Adrenal gland (tissue), 5 donors: ENCODE measurements at regions not wholly inside any gene's neighbourhood (a gene's known extent, or its start where the extent isn't known, plus 50 kb on each side); places are given as distances from the start of the nearest gene placed in this dataset.

Experiments
- POLR2A ChIP-seq, 2 donors: fragments of 450-650 bp; IDR thresholded peaks; one replicate each; pipeline ENCODE4 v1.6.1; 2017; ENCODE audit warnings: antibody characterized with exemption in 2 of 2, mild to moderate bottlenecking in 2 of 2, moderate library complexity in 1 of 2
- TF ChIP-seq, protein P1 (sequence below), 6 experiments: fragments of 450-650 bp in 4 of 6; fragments of 200-600 bp in 2 of 6; sonication (generic) in 1 of 6; IDR thresholded peaks; 1 replicate in 5 of 6; 2 replicates in 1 of 6; pipeline versions ENCODE4 v1.5.1 to v1.8.0; 2016 to 2021; ENCODE audit warnings: antibody characterized with exemption in 6 of 6, mild to moderate bottlenecking in 2 of 6, moderate library complexity in 1 of 6
- donor health status: DM: no; HTN: no; CAD: no.

GRCh38 chr7:28348636-28349035 is 63.7 kb upstream of the CREB5 start:
- TF ChIP-seq, protein P1, sequence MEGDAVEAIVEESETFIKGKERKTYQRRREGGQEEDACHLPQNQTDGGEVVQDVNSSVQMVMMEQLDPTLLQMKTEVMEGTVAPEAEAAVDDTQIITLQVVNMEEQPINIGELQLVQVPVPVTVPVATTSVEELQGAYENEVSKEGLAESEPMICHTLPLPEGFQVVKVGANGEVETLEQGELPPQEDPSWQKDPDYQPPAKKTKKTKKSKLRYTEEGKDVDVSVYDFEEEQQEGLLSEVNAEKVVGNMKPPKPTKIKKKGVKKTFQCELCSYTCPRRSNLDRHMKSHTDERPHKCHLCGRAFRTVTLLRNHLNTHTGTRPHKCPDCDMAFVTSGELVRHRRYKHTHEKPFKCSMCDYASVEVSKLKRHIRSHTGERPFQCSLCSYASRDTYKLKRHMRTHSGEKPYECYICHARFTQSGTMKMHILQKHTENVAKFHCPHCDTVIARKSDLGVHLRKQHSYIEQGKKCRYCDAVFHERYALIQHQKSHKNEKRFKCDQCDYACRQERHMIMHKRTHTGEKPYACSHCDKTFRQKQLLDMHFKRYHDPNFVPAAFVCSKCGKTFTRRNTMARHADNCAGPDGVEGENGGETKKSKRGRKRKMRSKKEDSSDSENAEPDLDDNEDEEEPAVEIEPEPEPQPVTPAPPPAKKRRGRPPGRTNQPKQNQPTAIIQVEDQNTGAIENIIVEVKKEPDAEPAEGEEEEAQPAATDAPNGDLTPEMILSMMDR (IDR thresholded peaks at IDR 0.05): no peak
- no peak for TF ChIP-seq POLR2A (IDR thresholded peaks at IDR 0.05)
